ENCODE measurements at regions not wholly inside any gene's neighbourhood (a gene's known extent, or its start where the extent isn't known, plus 50 kb on each side); places are given as distances from the start of the nearest gene placed in this dataset.

DNA sequence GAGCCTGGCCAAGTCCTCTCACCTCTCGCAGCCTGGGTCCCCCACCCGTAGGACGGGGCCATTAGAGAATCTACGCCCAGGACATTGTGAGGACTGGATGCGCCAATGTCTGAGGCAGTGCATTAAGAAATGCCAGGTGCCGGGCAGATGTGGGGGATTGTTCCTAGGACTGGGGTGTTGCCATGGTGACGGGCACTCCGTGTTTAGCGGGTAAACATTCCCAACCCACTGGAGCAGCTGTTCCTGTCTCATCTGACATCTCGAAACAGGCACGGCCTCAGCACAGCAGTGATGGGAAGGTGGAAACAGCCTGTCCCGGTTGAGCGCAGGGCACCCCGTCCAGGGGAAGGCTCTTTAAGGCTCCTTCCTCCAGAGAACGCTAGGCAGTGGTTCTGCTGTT is 99.6 kb upstream of the RTL6 start:
- H3K4me3 ChIP-seq (ENCODE audit: low read depth, low read length) = no peak overlapping the region
- DNase-seq (ENCODE audit: low read depth) = peak; percentile 42

GRCh38 chr22:44596396-44597125 is 98.5 kb upstream of the RTL6 start:
- DNase-seq (ENCODE audit: low read depth) = no peak
- H3K4me3 ChIP-seq (ENCODE audit: low read depth, low read length) = no peak overlapping the region

- no peak for DNase-seq (ENCODE audit: low read depth)
- no peak overlapping the region for H3K4me3 ChIP-seq (ENCODE audit: low read depth, low read length)
Measured at GRCh38 chr22:44595841-44596341, 97.9 kb upstream of the RTL6 start.

DNA sequence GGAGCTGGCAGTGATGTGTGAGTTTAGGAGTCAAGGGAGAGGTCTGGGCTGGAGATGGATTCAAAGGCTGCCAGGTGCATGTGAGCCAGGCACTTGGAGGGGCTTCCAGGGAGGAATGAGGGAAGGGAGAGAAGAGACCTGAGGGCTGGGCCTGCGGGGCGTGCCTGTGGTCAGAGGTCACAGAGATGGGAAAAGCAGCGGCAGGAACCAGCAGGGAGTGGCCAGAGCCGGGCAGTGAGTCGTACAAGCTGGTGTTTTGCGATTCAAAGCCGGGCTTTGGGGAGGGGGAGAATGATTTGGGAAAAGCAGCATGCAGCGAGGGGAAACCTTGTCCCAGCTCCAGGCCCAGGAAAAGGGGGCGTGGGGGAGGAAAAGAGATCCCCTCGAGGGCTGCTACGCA is 96.9 kb upstream of the RTL6 start:
- no peak for DNase-seq (ENCODE audit: low read depth)
- no peak overlapping the region for H3K4me3 ChIP-seq (ENCODE audit: low read depth, low read length)

DNA sequence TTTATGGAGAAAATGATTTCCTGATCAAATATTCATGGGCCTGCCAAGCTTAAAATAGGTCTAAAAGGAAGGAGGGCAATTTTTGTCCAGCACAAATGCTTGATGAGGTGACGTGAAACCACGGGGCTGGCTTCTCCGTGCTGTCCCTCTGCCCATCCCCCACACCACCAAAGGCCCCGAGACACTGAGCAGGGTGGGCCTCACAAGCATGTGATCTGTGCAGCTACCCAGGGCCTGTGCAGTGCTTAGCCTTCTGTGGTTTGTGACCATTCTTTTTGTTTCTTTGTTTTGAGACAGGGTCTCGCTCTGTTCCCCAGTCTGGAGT is 94.8 kb upstream of the RTL6 start:
- DNase-seq (ENCODE audit: low read depth) = no peak
- H3K4me3 ChIP-seq (ENCODE audit: low read depth, low read length) = no peak overlapping the region

- H3K4me3 ChIP-seq (ENCODE audit: low read depth, low read length) = no peak overlapping the region
- no peak for DNase-seq (ENCODE audit: low read depth)
Measured at GRCh38 chr22:44592126-44592823, 94.2 kb upstream of the RTL6 start.

GRCh38 chr22:44591146-44591790 is 93.2 kb upstream of the RTL6 start:
- DNase-seq (ENCODE audit: low read depth) = no peak
- H3K4me3 ChIP-seq (ENCODE audit: low read depth, low read length) = no peak overlapping the region

- DNase-seq (ENCODE audit: low read depth) = no peak
- no peak overlapping the region for H3K4me3 ChIP-seq (ENCODE audit: low read depth, low read length)
Measured at GRCh38 chr22:44590291-44590690, 92.3 kb upstream of the RTL6 start.

- no peak for DNase-seq (ENCODE audit: low read depth)
- no peak overlapping the region for H3K4me3 ChIP-seq (ENCODE audit: low read depth, low read length)
Measured at GRCh38 chr22:44589831-44590230, 91.8 kb upstream of the RTL6 start.

- no peak overlapping the region for H3K4me3 ChIP-seq (ENCODE audit: low read depth, low read length)
- no peak for DNase-seq (ENCODE audit: low read depth)
Measured at GRCh38 chr22:44588348-44588747, 90.3 kb upstream of the RTL6 start.

- H3K4me3 ChIP-seq (ENCODE audit: low read depth, low read length) = no peak overlapping the region
- no peak for DNase-seq (ENCODE audit: low read depth)
Measured at GRCh38 chr22:44587737-44588310, 89.8 kb upstream of the RTL6 start.

DNA sequence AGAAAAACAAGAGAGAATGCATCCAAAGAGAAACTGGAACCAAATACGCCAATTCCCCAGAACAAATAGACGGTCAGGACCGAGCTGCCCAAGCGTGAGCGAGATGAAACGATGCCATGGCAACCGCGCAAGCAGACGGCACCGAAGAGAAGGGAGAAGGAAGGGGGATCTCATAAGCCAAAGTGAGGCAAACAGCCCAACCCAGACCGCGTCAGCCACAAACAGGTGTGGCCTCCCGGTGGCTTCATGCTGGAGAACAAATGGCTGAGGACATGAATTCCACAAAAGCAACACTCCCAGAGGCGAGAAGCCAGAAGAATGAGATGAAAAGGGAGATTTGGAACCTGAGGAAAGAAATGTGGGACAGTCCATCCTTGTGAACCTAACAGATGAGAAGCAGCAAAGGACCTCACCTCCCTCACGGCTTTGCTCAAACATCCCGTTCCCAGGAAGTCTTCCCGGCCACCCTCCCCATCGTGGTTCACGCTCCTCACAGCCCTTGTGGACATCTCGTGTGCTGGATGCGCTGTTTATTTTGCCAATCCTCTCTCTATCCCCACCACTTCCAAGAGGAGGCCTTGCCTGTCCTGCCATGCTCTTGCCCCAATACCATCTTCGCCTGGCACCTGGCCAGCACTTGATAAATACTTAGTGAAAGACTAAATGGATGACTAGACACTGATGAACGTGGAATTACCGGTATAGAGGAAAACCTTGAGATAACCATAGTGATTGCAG is 89.1 kb upstream of the RTL6 start:
- H3K4me3 ChIP-seq (ENCODE audit: low read depth, low read length) = no peak overlapping the region
- DNase-seq (ENCODE audit: low read depth) = no peak

DNA sequence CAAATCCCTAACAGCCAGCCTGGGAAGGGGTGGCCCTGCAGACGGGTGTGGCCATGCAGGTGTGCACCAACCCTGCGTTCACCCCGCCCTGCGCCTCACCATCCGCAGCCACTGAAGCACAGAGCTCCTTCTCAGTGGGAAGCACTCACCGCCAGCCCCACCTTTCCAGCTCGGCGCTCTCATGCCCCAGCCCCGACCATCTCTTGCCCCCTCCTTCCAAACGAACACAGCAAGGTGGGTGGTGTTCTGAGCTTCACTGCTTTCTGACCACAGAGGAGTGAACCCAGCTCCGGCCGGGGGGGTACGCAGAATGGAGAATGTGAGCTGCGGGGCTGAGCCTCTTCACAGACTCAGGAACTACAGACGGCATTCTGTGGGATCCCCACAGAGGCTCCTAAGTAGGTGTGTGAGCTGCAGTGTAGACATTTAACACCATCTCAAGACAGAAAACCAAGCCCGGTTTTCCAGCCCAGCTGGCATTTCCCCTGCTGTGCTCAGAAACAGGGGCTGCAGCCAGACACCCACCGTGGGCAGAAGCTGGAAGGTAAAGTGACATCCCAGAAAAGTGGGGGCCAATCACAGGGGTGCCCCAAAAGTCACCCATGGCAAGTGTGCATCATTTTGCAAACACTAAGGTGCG is 88.4 kb upstream of the RTL6 start:
- no peak for DNase-seq (ENCODE audit: low read depth)
- H3K4me3 ChIP-seq (ENCODE audit: low read depth, low read length) = no peak overlapping the region

GRCh38 chr22:44585559-44586350 is 87.7 kb upstream of the RTL6 start:
- DNase-seq (ENCODE audit: low read depth) = no peak
- no peak overlapping the region for H3K4me3 ChIP-seq (ENCODE audit: low read depth, low read length)

DNA sequence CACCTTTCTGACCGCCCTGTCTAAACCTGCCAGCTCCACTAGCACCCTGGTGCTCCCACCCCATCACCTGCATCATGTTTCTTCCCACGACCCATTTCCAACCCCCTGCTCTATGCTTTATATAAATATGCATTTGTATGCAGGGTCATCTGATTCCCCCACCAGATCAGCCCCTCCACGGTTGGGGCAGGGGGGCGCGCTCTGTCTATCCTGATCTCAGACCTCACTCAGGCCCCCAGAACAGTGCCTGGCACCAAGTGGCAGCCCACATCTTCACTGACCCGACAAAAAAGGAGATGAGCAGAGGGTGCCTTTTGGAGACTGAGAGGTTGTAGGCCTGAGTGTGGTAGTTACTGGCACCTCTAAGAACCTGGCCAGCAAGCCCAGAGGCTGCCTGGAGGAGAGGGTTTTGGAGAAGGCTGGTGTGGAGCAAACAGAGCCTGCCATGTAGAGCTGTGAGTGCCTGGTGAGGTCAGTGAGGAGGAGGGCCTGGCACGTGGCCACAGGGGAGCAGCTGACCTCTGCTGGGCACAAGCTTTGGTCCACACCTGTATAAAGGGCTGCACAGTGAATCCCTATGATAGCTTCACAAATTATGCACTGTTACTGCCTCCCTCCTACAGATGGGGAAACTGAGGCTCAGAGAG is 86.3 kb upstream of the RTL6 start:
- no peak overlapping the region for H3K4me3 ChIP-seq (ENCODE audit: low read depth, low read length)
- no peak for DNase-seq (ENCODE audit: low read depth)

GRCh38 chr22:44583854-44584253 is 85.8 kb upstream of the RTL6 start:
- no peak overlapping the region for H3K4me3 ChIP-seq (ENCODE audit: low read depth, low read length)
- DNase-seq (ENCODE audit: low read depth) = no peak

GRCh38 chr22:44583061-44583760 is 85.2 kb upstream of the RTL6 start:
- no peak overlapping the region for H3K4me3 ChIP-seq (ENCODE audit: low read depth, low read length)
- DNase-seq (ENCODE audit: low read depth) = no peak

GRCh38 chr22:44582016-44582415 is 84.0 kb upstream of the RTL6 start:
- H3K4me3 ChIP-seq (ENCODE audit: low read depth, low read length) = no peak overlapping the region
- DNase-seq (ENCODE audit: low read depth) = no peak
